PC-9 (cell line): ENCODE measurements at regions not wholly inside any gene's neighbourhood (a gene's known extent, or its start where the extent isn't known, plus 50 kb on each side); places are given as distances from the start of the nearest gene placed in this dataset.

Experiments
- BruUV-seq: library from RNA; stranded (reverse); fragments of 400-500 nt; replicated peaks from 2 replicates; lab custom pipeline; 2021; lab: Mats Ljungman, UMichigan
- CTCF ChIA-PET: fragments of 300-600 bp; sonication (Branson Sonifier 250); formaldehyde crosslinking; loops from one replicate; lab custom pipeline; 2022; ENCODE audit warnings: antibody characterized with exemption; lab: Charles Lee
- POLR2A ChIA-PET: fragments of 300-600 bp; sonication (Branson Sonifier 250); formaldehyde crosslinking; loops from one replicate; lab custom pipeline; 2022; ENCODE audit warnings: antibody characterized with exemption; ENCODE audit not compliant: unreplicated experiment; lab: Charles Lee
- DNase-seq, 2 experiments: peaks; one replicate each; pipeline versions ENCODE4 v3.0.0 to v3.0.0-alpha.2; 2015 to 2022; ENCODE audit warnings: mixed read lengths in 1 of 2
- H2AFZ ChIP-seq: fragments of 200-600 bp; sonication (generic); 2 replicates; pipeline ENCODE4 v1.8.1; 2017; ENCODE audit warnings: antibody characterized with exemption
- H3F3A ChIP-seq: fragments of 200-600 bp; sonication (generic); 2 replicates; pipeline ENCODE4 v1.8.1; 2017; ENCODE audit warnings: antibody characterized with exemption, mild to moderate bottlenecking, low read depth; ENCODE audit not compliant: insufficient read depth
- H3K27ac ChIP-seq: fragments of 200-600 bp; sonication (generic); 2 replicates; pipeline ENCODE4 v1.6.1; 2016; ENCODE audit warnings: mixed run types
- H3K27me3 ChIP-seq: fragments of 200-600 bp; sonication (generic); 2 replicates; pipeline ENCODE4 v1.6.1; 2016; ENCODE audit warnings: low read depth, mixed run types; ENCODE audit not compliant: insufficient read depth
- H3K36me3 ChIP-seq: fragments of 200-600 bp; sonication (generic); 2 replicates; pipeline ENCODE4 v1.6.1; 2016; ENCODE audit warnings: low read depth, mixed run types
- H3K4me1 ChIP-seq: fragments of 200-600 bp; sonication (generic); replicated peaks from 2 replicates; pipeline ENCODE4 v1.6.1; 2016; ENCODE audit warnings: mixed run types; ENCODE audit not compliant: insufficient read depth
- H3K4me2 ChIP-seq: fragments of 200-600 bp; sonication (generic); 2 replicates; pipeline ENCODE4 v1.6.1; 2017; ENCODE audit warnings: mixed run types
- H3K4me3 ChIP-seq: fragments of 200-600 bp; sonication (generic); 2 replicates; pipeline ENCODE4 v1.6.1; 2016; ENCODE audit warnings: mixed run types
- H3K79me2 ChIP-seq: fragments of 200-600 bp; sonication (generic); 2 replicates; pipeline ENCODE4 v1.6.1; 2017; ENCODE audit warnings: low read depth, mixed run types
- H3K9me2 ChIP-seq: fragments of 200-600 bp; sonication (generic); 2 replicates; pipeline ENCODE4 v1.8.1; 2017; ENCODE audit warnings: mild to moderate bottlenecking; ENCODE audit not compliant: insufficient read depth
- H3K9me3 ChIP-seq: fragments of 200-600 bp; sonication (generic); 2 replicates; pipeline ENCODE4 v1.8.1; 2016; ENCODE audit warnings: low read depth; ENCODE audit not compliant: insufficient read depth
- H4K20me1 ChIP-seq: fragments of 200-600 bp; sonication (generic); 2 replicates; pipeline ENCODE4 v1.8.1; 2017; ENCODE audit not compliant: insufficient read depth
- EZH2 ChIP-seq: fragments of 200-600 bp; sonication (generic); IDR thresholded peaks from 2 replicates; pipeline ENCODE4 v1.8.0; 2017; ENCODE audit warnings: antibody characterized with exemption, low read depth
- intact Hi-C: fragments of 100-400 bp; cut with micrococcal nuclease; formaldehyde crosslinking; loops from one replicate; pipeline ENCODE4 v1.10.0; 2022; ENCODE audit not compliant: unreplicated experiment
- TF ChIP-seq, protein P1 (sequence below): fragments of 200-600 bp; sonication (generic); conservative IDR thresholded peaks from 2 replicates; pipeline ENCODE4 v1.6.1; 2017; ENCODE audit warnings: mixed run types, antibody characterized with exemption, mild to moderate bottlenecking, moderate library complexity

DNA sequence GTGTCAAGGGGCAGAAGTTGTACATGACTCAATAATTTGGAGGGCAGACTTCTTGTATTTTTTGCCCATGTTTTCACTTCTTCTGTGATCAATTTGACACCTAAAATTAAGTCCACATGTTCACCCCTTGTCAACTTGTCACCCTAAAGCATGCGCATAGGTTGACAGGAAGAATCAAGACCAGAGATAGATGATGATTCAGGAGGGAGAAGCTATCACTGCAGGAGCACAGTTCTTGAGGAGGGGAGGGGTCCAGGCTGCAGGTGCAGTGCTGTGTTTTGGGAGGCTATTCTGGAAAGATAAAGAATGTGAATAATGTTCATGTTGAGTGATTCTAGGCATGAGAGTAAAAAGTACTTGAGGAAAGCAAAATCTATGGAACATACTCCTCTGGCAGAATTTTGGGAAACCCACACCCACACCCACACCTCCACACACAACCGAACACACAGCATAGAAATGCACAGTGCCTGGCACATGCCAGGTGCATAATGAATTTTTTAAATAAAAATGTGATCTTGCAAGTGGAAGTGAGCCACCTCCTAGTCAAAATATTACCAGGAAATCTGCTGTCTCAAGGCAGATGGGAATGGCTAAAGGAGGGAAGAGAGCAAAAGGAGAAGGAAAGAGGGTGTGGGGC lies 249.2 kb upstream of the MEX3C start:
- no peak overlapping the region for H3K4me3 ChIP-seq
- POLR2A ChIA-PET: no interaction called here
- no peaks in the 10 kb centered on the region for H3K36me3 ChIP-seq
- H3K9me3 ChIP-seq: no peaks in the 10 kb centered on the region
- H3K79me2 ChIP-seq: no peaks in the 10 kb centered on the region
- TF ChIP-seq, protein P1, sequence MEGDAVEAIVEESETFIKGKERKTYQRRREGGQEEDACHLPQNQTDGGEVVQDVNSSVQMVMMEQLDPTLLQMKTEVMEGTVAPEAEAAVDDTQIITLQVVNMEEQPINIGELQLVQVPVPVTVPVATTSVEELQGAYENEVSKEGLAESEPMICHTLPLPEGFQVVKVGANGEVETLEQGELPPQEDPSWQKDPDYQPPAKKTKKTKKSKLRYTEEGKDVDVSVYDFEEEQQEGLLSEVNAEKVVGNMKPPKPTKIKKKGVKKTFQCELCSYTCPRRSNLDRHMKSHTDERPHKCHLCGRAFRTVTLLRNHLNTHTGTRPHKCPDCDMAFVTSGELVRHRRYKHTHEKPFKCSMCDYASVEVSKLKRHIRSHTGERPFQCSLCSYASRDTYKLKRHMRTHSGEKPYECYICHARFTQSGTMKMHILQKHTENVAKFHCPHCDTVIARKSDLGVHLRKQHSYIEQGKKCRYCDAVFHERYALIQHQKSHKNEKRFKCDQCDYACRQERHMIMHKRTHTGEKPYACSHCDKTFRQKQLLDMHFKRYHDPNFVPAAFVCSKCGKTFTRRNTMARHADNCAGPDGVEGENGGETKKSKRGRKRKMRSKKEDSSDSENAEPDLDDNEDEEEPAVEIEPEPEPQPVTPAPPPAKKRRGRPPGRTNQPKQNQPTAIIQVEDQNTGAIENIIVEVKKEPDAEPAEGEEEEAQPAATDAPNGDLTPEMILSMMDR: no peak
- no peak for TF ChIP-seq EZH2
- no peaks in the 10 kb centered on the region for H3K27me3 ChIP-seq
- no peaks in the 10 kb centered on the region for H3K9me2 ChIP-seq
- no peak for DNase-seq
- intact Hi-C loops: no loop called here
- H3K4me1 ChIP-seq: no peaks in the 10 kb centered on the region
- H4K20me1 ChIP-seq: no peaks in the 10 kb centered on the region
- no TSS peak for BruUV-seq
- CTCF ChIA-PET: no interaction called here
- H3F3A ChIP-seq: no peaks in the 10 kb centered on the region
- H2AFZ ChIP-seq: no peak overlapping the region
- no peak overlapping the region for H3K4me2 ChIP-seq
- no peak overlapping the region for H3K27ac ChIP-seq

DNA sequence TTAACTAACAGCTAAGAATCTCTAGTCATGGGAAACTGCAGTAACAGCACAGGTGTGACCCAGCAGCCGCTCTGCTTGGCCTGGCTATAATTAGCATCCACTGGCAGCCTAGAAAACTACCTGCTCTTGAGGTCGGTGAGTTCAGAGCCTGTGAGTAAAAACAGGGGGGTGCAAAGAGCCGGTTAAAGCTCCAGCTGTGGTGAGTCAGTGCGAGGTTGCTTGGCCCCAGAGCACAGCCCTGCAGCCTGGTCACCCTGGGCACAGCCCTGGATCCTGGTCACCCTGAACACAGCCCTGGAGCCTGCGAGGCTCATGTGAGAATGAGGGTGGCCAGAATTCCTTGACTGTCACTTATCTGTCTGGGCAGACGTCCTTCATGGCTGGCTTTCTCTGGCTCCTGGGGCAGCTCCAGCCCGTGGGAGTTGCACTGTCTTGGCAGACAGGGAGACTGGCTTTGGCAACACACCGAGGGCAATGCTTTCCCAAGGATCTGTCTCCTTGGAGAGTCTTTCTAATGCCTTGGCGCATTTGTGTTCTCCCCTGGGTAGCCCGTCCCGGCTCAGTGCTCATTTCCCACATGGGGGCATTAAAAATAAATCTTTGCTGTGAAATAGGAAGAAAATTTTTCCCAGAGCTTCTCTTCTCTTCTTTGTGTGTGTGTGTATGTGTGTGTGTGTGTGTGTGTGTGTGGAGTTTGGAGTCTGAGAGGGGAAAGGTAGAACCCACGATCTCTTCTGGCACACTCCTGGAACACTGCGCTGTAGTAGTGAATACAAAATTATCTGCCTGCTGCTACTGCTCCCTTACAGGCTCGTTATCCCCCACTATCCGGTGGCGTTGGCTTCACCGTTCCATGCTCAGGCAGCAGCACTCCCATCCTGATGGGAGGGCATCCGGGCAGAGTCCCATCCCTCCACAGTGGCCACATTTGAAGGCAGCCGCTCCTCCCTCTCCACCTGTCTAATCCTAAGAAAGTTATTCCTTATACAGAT lies 250.2 kb upstream of the MEX3C start:
- no peaks in the 10 kb centered on the region for H3F3A ChIP-seq
- BruUV-seq: no TSS peak
- no peak overlapping the region for H3K4me2 ChIP-seq
- no peak for DNase-seq
- H3K9me3 ChIP-seq: no peaks in the 10 kb centered on the region
- no peak overlapping the region for H3K4me3 ChIP-seq
- H3K36me3 ChIP-seq: no peaks in the 10 kb centered on the region
- ChIA-PET CTCF (no interaction called here), POLR2A (no interaction called here)
- H3K27ac ChIP-seq: no peak overlapping the region
- H3K79me2 ChIP-seq: no peaks in the 10 kb centered on the region
- no peaks in the 10 kb centered on the region for H4K20me1 ChIP-seq
- H3K27me3 ChIP-seq: no peaks in the 10 kb centered on the region
- no peak for TF ChIP-seq EZH2
- TF ChIP-seq, protein P1: no peak
- H2AFZ ChIP-seq: no peak overlapping the region
- intact Hi-C loops: no loop called here
- H3K9me2 ChIP-seq: no peaks in the 10 kb centered on the region
- no peaks in the 10 kb centered on the region for H3K4me1 ChIP-seq

DNA sequence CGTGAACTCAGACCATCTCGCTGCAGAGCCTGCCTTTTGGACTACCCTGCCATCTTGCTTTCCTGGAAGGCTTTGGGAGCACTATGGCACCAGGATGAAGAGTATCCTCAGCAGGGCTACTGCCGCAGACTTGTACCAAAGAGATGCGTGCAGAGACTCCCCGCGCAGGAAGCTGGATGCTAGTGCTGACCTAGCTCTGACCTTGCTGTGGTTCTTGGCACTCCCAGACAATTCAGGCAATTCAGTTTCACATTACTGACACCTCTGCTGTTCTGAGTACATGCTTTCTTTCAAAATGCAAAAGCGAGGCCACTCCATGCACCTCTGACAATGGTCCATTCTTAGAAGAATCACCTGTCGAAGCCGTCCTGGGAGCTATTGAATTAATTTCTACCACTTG lies 251.5 kb upstream of the MEX3C start:
- Histone ChIP-seq H3F3A (no peaks in the 10 kb centered on the region), H3K9me3 (no peaks in the 10 kb centered on the region), H2AFZ (no peak overlapping the region), H3K79me2 (no peaks in the 10 kb centered on the region), H3K4me3 (no peak overlapping the region), H3K36me3 (no peaks in the 10 kb centered on the region), H3K9me2 (no peaks in the 10 kb centered on the region), H4K20me1 (no peaks in the 10 kb centered on the region), H3K4me1 (no peaks in the 10 kb centered on the region), H3K4me2 (no peak overlapping the region), H3K27ac (no peak overlapping the region), H3K27me3 (no peaks in the 10 kb centered on the region)
- DNase-seq: no peak
- intact Hi-C loops: no loop called here
- ChIA-PET POLR2A (no interaction called here), CTCF (no interaction called here)
- BruUV-seq: no TSS peak
- TF ChIP-seq EZH2: no peak
- TF ChIP-seq, protein P1: no peak
